ENCODE measurements at regions not wholly inside any gene's neighbourhood (a gene's known extent, or its start where the extent isn't known, plus 50 kb on each side); places are given as distances from the start of the nearest gene placed in this dataset.

DNA sequence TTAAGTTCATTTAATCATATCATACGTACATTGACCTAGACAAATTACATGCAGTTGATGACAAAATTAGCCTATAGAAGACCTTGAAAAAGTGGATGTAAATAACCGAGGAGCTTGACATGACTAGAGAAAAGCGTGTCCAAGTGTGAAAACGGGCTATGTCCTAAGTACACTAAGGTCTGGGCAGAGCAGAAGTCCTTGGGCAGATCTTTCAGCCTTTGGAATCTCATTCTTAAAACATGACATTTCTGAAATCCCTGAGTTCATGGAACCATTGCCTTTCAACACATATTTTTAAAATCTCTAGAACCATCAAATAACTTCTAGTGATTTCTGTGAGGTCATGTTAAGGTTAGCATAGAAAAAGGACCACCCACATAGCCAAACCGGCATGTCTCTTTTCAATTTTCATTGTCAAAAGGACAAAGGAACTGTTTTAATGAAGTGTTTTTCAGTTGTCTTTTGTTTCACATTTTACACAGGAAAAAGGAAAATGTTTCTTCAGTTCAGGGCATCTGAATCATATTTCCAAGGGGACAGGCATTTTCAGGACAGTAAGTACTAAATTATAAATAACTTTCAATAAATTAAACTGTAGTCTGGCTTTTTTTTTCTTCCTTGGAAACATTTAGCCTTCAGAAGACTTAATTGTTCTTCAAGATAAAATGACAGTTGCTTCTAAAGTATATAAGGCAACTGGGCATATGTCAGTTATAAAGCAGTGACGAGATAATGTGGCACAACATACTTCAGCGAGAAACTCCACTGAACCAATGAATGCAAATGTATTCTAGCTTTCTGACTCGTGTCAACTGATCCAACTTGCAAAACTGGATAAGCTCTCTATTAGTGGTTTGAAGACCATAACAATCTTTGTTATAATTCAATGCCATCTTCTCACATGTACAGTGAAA, 416.8 kb downstream of the NFIB start:
- no peaks in the 10 kb centered on the region for H3K79me2 ChIP-seq (ENCODE audit: insufficient read depth)
- no peaks in the 10 kb centered on the region; the same call in 1 of the 2 replicates for H3K27me3 ChIP-seq (replicated peaks; ENCODE audit: insufficient read depth)
- no peak overlapping the region for H3K27ac ChIP-seq
- H3K9me3 ChIP-seq (ENCODE audit: low read depth) = no peaks in the 10 kb centered on the region
- in situ Hi-C loops (cut with MboI) = no loop called here
- H3K4me3 ChIP-seq = no peak overlapping the region
- no peak overlapping the region for H3K9ac ChIP-seq
- no peak overlapping the region for H3K4me2 ChIP-seq (ENCODE audit: unreplicated experiment)
- no peaks in the 10 kb centered on the region for H3K4me1 ChIP-seq (ENCODE audit: insufficient read depth)
- H3K9me2 ChIP-seq (ENCODE audit: insufficient read depth) = no peaks in the 10 kb centered on the region
- no peak for TF ChIP-seq EZH2phosphoT487 (IDR thresholded peaks at IDR 0.05; ENCODE audit: insufficient read depth, low read depth)
- TF ChIP-seq EZH2 (IDR thresholded peaks at IDR 0.05; ENCODE audit: insufficient read depth, poor library complexity, severe bottlenecking) = no peak
- no peaks in the 10 kb centered on the region for H3F3A ChIP-seq (ENCODE audit: insufficient read depth)
- H2AFZ ChIP-seq = no peak overlapping the region
- no peak for DNase-seq
- WGBS, 2 experiments (ENCODE audit: low coverage in 1 of 2, low lambda C conversion rate in 2 of 2, missing lambda C conversion rate in 2 of 2) = 52 to 53% methylated on average over 8 of the region's 8 CpGs
- H4K20me1 ChIP-seq (ENCODE audit: insufficient read depth) = no peaks in the 10 kb centered on the region
- no peaks in the 10 kb centered on the region for H3K36me3 ChIP-seq (ENCODE audit: low read depth)

DNA sequence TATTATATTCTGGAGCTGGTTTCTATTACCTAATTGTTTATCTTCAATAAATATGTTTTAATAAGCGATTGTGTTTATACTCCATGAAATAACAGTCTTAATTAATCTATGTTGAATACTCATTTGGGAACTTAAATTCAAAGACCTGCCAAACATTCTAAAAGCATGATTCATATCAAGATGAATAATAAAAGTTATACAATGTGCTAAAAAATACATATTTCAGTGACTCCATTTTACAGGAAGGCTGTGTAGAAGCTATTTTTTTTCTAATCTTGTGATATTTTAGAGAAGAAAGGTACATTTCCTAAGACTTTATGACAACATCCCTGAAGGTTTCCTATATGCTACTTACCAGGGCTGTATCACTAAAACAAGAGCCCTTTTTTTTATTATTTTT, 417.9 kb downstream of the NFIB start:
- H3K4me3 ChIP-seq = no peak overlapping the region
- in situ Hi-C loops (cut with MboI) = no loop called here
- no peak overlapping the region for H3K9ac ChIP-seq
- H3K27ac ChIP-seq = no peak overlapping the region
- peaks cover 6% of the 10 kb centered on the region; the same call in 1 of the 2 replicates for H3K27me3 ChIP-seq (replicated peaks; ENCODE audit: insufficient read depth)
- no peaks in the 10 kb centered on the region for H3K9me2 ChIP-seq (ENCODE audit: insufficient read depth)
- H2AFZ ChIP-seq = no peak overlapping the region
- 43 to 67% methylated on average over 1 of the region's 1 CpG for WGBS, 2 experiments (ENCODE audit: low coverage in 1 of 2, low lambda C conversion rate in 2 of 2, missing lambda C conversion rate in 2 of 2)
- no peaks in the 10 kb centered on the region for H3K36me3 ChIP-seq (ENCODE audit: low read depth)
- no peaks in the 10 kb centered on the region for H3F3A ChIP-seq (ENCODE audit: insufficient read depth)
- no peaks in the 10 kb centered on the region for H3K79me2 ChIP-seq (ENCODE audit: insufficient read depth)
- no peaks in the 10 kb centered on the region for H3K4me1 ChIP-seq (ENCODE audit: insufficient read depth)
- no peaks in the 10 kb centered on the region for H3K9me3 ChIP-seq (ENCODE audit: low read depth)
- H3K4me2 ChIP-seq (ENCODE audit: unreplicated experiment) = no peak overlapping the region
- H4K20me1 ChIP-seq (ENCODE audit: insufficient read depth) = no peaks in the 10 kb centered on the region
- DNase-seq = no peak
- TF ChIP-seq EZH2phosphoT487 (IDR thresholded peaks at IDR 0.05; ENCODE audit: insufficient read depth, low read depth) (no peak), EZH2 (IDR thresholded peaks at IDR 0.05; ENCODE audit: insufficient read depth, poor library complexity, severe bottlenecking) (no peak)

DNA sequence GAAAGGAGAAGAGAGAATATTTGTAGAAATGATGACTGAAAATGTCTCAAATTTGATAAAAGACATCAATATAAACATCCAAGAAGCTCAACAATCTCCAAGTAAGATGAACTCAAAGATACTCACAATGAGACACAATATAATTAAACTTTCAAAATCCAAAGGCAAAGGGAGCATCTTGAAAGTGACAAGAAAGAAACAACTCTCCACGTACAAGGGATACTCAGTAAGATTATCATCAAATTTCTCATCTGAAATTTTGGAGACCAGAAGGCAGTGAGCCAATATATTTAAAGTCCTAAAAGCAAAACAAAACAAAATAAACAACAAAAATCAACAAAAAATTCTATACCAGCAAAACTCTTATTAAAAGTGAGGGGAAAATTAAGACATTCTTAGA, 428.7 kb downstream of the NFIB start:
- 24 to 33% methylated on average over 1 of the region's 1 CpG for WGBS, 2 experiments (ENCODE audit: low coverage in 1 of 2, low lambda C conversion rate in 2 of 2, missing lambda C conversion rate in 2 of 2)
- Histone ChIP-seq H2AFZ (no peak overlapping the region), H3K27ac (no peak overlapping the region), H3K4me1 (ENCODE audit: insufficient read depth) (no peaks in the 10 kb centered on the region), H3K9me3 (ENCODE audit: low read depth) (no peaks in the 10 kb centered on the region), H4K20me1 (ENCODE audit: insufficient read depth) (no peaks in the 10 kb centered on the region), H3K36me3 (ENCODE audit: low read depth) (no peaks in the 10 kb centered on the region), H3F3A (ENCODE audit: insufficient read depth) (no peaks in the 10 kb centered on the region), H3K9me2 (ENCODE audit: insufficient read depth) (no peaks in the 10 kb centered on the region), H3K4me2 (ENCODE audit: unreplicated experiment) (no peak overlapping the region), H3K27me3 (replicated peaks; ENCODE audit: insufficient read depth) (no peaks in the 10 kb centered on the region), H3K79me2 (ENCODE audit: insufficient read depth) (no peaks in the 10 kb centered on the region), H3K9ac (no peak overlapping the region), H3K4me3 (no peak overlapping the region)
- in situ Hi-C loops (cut with MboI) = no loop called here
- DNase-seq = no peak
- TF ChIP-seq EZH2 (IDR thresholded peaks at IDR 0.05; ENCODE audit: insufficient read depth, poor library complexity, severe bottlenecking) (no peak), EZH2phosphoT487 (IDR thresholded peaks at IDR 0.05; ENCODE audit: insufficient read depth, low read depth) (no peak)

DNA sequence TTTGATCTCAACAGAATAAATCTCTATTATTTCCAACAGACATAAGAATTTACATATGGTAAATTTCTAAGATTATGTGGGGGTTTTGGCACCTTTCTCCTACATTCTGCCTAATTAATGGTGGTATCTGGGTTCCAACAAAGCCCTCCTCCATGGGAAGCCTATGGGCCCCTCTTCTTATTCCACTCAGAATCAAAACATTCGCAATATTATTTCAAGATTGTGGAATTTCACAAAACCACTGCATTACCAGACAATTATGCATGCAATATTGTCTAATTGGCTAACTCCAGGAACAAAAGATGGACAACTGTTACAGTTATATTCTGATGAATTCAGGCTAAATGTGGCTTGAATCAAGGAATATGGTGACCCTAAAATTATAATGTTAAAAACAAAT, 434.0 kb downstream of the NFIB start:
- H3K4me1 ChIP-seq (ENCODE audit: insufficient read depth) = no peaks in the 10 kb centered on the region
- H3K27me3 ChIP-seq (replicated peaks; ENCODE audit: insufficient read depth) = 0 out of 2 replicates have a peak, but pooled peaks cover 7% of the 10 kb centered on the region
- H4K20me1 ChIP-seq (ENCODE audit: insufficient read depth) = no peaks in the 10 kb centered on the region
- in situ Hi-C loops (cut with MboI) = no loop called here
- DNase-seq = no peak
- no peaks in the 10 kb centered on the region for H3K9me2 ChIP-seq (ENCODE audit: insufficient read depth)
- H3K36me3 ChIP-seq (ENCODE audit: low read depth) = no peaks in the 10 kb centered on the region
- H3F3A ChIP-seq (ENCODE audit: insufficient read depth) = no peaks in the 10 kb centered on the region
- H3K9ac ChIP-seq = no peak overlapping the region
- no peak overlapping the region for H3K4me2 ChIP-seq (ENCODE audit: unreplicated experiment)
- 79 to 82% methylated on average over 1 of the region's 1 CpG for WGBS, 2 experiments (ENCODE audit: low coverage in 1 of 2, low lambda C conversion rate in 2 of 2, missing lambda C conversion rate in 2 of 2)
- no peaks in the 10 kb centered on the region for H3K9me3 ChIP-seq (ENCODE audit: low read depth)
- no peak overlapping the region for H2AFZ ChIP-seq
- H3K27ac ChIP-seq = no peak overlapping the region
- no peak overlapping the region for H3K4me3 ChIP-seq
- TF ChIP-seq EZH2phosphoT487 (IDR thresholded peaks at IDR 0.05; ENCODE audit: insufficient read depth, low read depth) (no peak), EZH2 (IDR thresholded peaks at IDR 0.05; ENCODE audit: insufficient read depth, poor library complexity, severe bottlenecking) (no peak)
- no peaks in the 10 kb centered on the region for H3K79me2 ChIP-seq (ENCODE audit: insufficient read depth)

Measured in GM23248 (cell line).